Right lobe of liver (tissue), 4 donors: ENCODE measurements at regions not wholly inside any gene's neighbourhood (a gene's known extent, or its start where the extent isn't known, plus 50 kb on each side); places are given as distances from the start of the nearest gene placed in this dataset.

ENCODE experiments used
- CTCF ChIP-seq, 4 donors: fragments of 200-600 bp in 3 of 4; fragments of 450-650 bp in 1 of 4; IDR thresholded peaks; one replicate each; pipeline versions ENCODE4 v1.5.1 to v1.8.0; 2016 to 2022; ENCODE audit warnings: antibody characterized with exemption in 4 of 4, mild to moderate bottlenecking in 2 of 4
- POLR2A ChIP-seq: fragments of 450-650 bp; IDR thresholded peaks from one replicate; pipeline ENCODE4 v1.6.1; 2017; ENCODE audit warnings: antibody characterized with exemption, mild to moderate bottlenecking
- donor health status: DM: no; HTN: no; CAD: no.
- donor health status: DM: no; HTN: no; CAD: no.
- donor health status: DM: no; HTN: yes; CAD: no.

DNA sequence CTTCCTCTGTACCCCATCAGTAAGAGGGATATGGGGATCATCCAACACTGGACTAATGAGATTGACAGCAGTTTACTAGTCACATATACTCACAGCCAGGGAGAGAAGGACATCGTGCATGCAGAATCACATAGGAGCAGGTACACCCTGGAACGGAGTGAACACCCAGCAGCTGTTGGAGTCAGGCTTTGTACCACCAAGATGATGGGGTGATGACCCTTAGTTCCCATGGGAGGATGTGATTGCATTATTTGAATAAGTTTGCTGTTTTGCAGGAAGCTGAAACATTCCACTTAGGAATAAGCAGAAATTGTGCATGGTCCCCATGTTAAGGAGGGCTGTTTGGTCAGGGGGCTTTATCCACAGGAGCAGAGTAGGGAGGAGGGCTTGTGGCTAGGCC lies 482.7 kb upstream of the PDZRN3 start:
- TF ChIP-seq CTCF (IDR thresholded peaks at IDR 0.05): no peak
- TF ChIP-seq POLR2A: no peak
